OCI-LY7 (cell line): ENCODE measurements at regions not wholly inside any gene's neighbourhood (a gene's known extent, or its start where the extent isn't known, plus 50 kb on each side); places are given as distances from the start of the nearest gene placed in this dataset.

Experiments used
- BruUV-seq: library from RNA; stranded (reverse); fragments of 400-500 nt; replicated peaks from 2 replicates; lab custom pipeline; 2021; lab: Mats Ljungman, UMichigan
- CTCF ChIA-PET: fragments of 300-600 bp; sonication (Branson Sonifier 250); formaldehyde crosslinking; loops from one replicate; lab custom pipeline; 2022; ENCODE audit warnings: antibody characterized with exemption; ENCODE audit not compliant: unreplicated experiment; lab: Charles Lee
- POLR2A ChIA-PET: fragments of 300-600 bp; sonication (Branson Sonifier 250); formaldehyde crosslinking; loops from one replicate; lab custom pipeline; 2022; ENCODE audit warnings: antibody characterized with exemption; lab: Charles Lee
- DNase-seq: peaks from one replicate; pipeline ENCODE4 v3.0.0-alpha.2; 2015; ENCODE audit warnings: low spot score
- H2AFZ ChIP-seq: fragments of 200-600 bp; sonication (generic), shearing (Covaris generic); 2 replicates; pipeline ENCODE4 v1.6.1; 2014; ENCODE audit warnings: mild to moderate bottlenecking, antibody characterized with exemption, low read length, moderate library complexity
- H3K27ac ChIP-seq: fragments of 200-600 bp; sonication (generic); 2 replicates; pipeline ENCODE4 v1.5.1; 2014; ENCODE audit warnings: mixed run types, low read depth, mild to moderate bottlenecking, moderate library complexity, low read length, inconsistent platforms; ENCODE audit not compliant: poor library complexity, severe bottlenecking
- H3K36me3 ChIP-seq: fragments of 200-600 bp; sonication (generic); 2 replicates; pipeline ENCODE4 v1.6.1; 2014; ENCODE audit warnings: mild to moderate bottlenecking, antibody characterized with exemption, low read length, moderate library complexity, mixed read lengths; ENCODE audit not compliant: insufficient read depth
- H3K4me1 ChIP-seq: fragments of 200-600 bp; sonication (generic); 2 replicates; pipeline ENCODE4 v1.5.1; 2014; ENCODE audit warnings: mild to moderate bottlenecking, low read length; ENCODE audit not compliant: insufficient read depth, poor library complexity, severe bottlenecking
- H3K4me2 ChIP-seq: fragments of 200-600 bp; sonication (generic); 2 replicates; pipeline ENCODE4 v1.6.1; 2014; ENCODE audit warnings: mild to moderate bottlenecking, low read length
- H3K4me3 ChIP-seq: fragments of 200-600 bp; sonication (generic); 2 replicates; pipeline ENCODE4 v1.5.1; 2014; ENCODE audit warnings: mild to moderate bottlenecking, low read depth, low read length; ENCODE audit not compliant: poor library complexity, severe bottlenecking
- H3K79me2 ChIP-seq: fragments of 200-600 bp; sonication (generic); 2 replicates; pipeline ENCODE4 v1.6.1; 2016; ENCODE audit warnings: low read depth, mild to moderate bottlenecking, low read length, moderate library complexity, mixed read lengths; ENCODE audit not compliant: insufficient read depth
- H3K9me2 ChIP-seq: fragments of 200-600 bp; sonication (generic); 2 replicates; pipeline ENCODE4 v1.6.1; 2016; ENCODE audit warnings: mild to moderate bottlenecking, low read length, mixed read lengths; ENCODE audit not compliant: insufficient read depth
- H3K9me3 ChIP-seq: fragments of 200-600 bp; sonication (generic); 2 replicates; pipeline ENCODE4 v1.6.1; 2014; ENCODE audit warnings: mild to moderate bottlenecking, mixed run types, low read length, mixed read lengths
- H4K20me1 ChIP-seq: fragments of 200-600 bp; sonication (generic); 2 replicates; pipeline ENCODE4 v1.6.1; 2014; ENCODE audit warnings: mild to moderate bottlenecking, antibody characterized with exemption, low read length, moderate library complexity, mixed read lengths; ENCODE audit not compliant: insufficient read depth
- CTCF ChIP-seq: fragments of 200-600 bp; sonication (generic); conservative IDR thresholded peaks from 2 replicates; pipeline ENCODE4 v1.5.1; 2014; ENCODE audit warnings: mild to moderate bottlenecking, antibody characterized with exemption, low read length, moderate library complexity, mixed read lengths
- EZH2phosphoT487 ChIP-seq: fragments of 200-600 bp; sonication (generic); IDR thresholded peaks from 2 replicates; pipeline ENCODE4 v1.6.1; 2018; ENCODE audit warnings: low read depth, borderline replicate concordance, mild to moderate bottlenecking, mixed run types, antibody characterized with exemption, low read length, moderate library complexity, mixed read lengths
- intact Hi-C: fragments of 100-400 bp; cut with micrococcal nuclease; formaldehyde crosslinking; loops from one replicate; pipeline ENCODE4 v1.10.0; 2022; ENCODE audit not compliant: unreplicated experiment

- ChIA-PET CTCF (no interaction called here), POLR2A (no interaction called here)
- H3K4me2 ChIP-seq: no peak overlapping the region
- no peaks in the 10 kb centered on the region for H3K36me3 ChIP-seq
- no peaks in the 10 kb centered on the region for H3K79me2 ChIP-seq
- H3K4me1 ChIP-seq: no peaks in the 10 kb centered on the region
- no peak overlapping the region for H2AFZ ChIP-seq
- H4K20me1 ChIP-seq: no peaks in the 10 kb centered on the region
- intact Hi-C loops: no loop called here
- H3K9me3 ChIP-seq: no peaks in the 10 kb centered on the region
- H3K27ac ChIP-seq: no peak overlapping the region
- TF ChIP-seq EZH2phosphoT487 (no peak), CTCF (no peak)
- no peaks in the 10 kb centered on the region for H3K9me2 ChIP-seq
- no peak overlapping the region for H3K4me3 ChIP-seq
- no peak for DNase-seq
- no TSS peak for BruUV-seq
Measured at GRCh38 chr2:49827366-49827765, 673.1 kb upstream of the FSHR start.

- Histone ChIP-seq H3K36me3 (no peaks in the 10 kb centered on the region), H3K9me3 (no peaks in the 10 kb centered on the region), H3K27ac (no peak overlapping the region), H3K4me3 (no peak overlapping the region), H2AFZ (no peak overlapping the region), H3K79me2 (no peaks in the 10 kb centered on the region), H3K4me1 (no peaks in the 10 kb centered on the region), H3K9me2 (no peaks in the 10 kb centered on the region), H3K4me2 (no peak overlapping the region), H4K20me1 (no peaks in the 10 kb centered on the region)
- TF ChIP-seq EZH2phosphoT487: no peak
- TF ChIP-seq CTCF: no peak
- CTCF ChIA-PET: no interaction called here
- no peak for DNase-seq
- no TSS peak for BruUV-seq
- intact Hi-C loops: no loop called here
- POLR2A ChIA-PET: no interaction called here
Measured at GRCh38 chr2:49813208-49813607, 658.9 kb upstream of the FSHR start.

- H4K20me1 ChIP-seq: no peaks in the 10 kb centered on the region
- TF ChIP-seq EZH2phosphoT487 (no peak), CTCF (no peak)
- no peaks in the 10 kb centered on the region for H3K9me3 ChIP-seq
- H3K9me2 ChIP-seq: no peaks in the 10 kb centered on the region
- BruUV-seq: no TSS peak
- no peaks in the 10 kb centered on the region for H3K79me2 ChIP-seq
- H3K4me3 ChIP-seq: no peak overlapping the region
- DNase-seq: no peak
- CTCF ChIA-PET: no interaction called here
- H3K27ac ChIP-seq: no peak overlapping the region
- POLR2A ChIA-PET: no interaction called here
- no peak overlapping the region for H3K4me2 ChIP-seq
- no peaks in the 10 kb centered on the region for H3K36me3 ChIP-seq
- H2AFZ ChIP-seq: no peak overlapping the region
- no peaks in the 10 kb centered on the region for H3K4me1 ChIP-seq
- intact Hi-C loops: no loop called here
Measured at GRCh38 chr2:49812730-49813129, 658.4 kb upstream of the FSHR start.
